Epithelial cell of esophagus (primary cell): ENCODE measurements at regions not wholly inside any gene's neighbourhood (a gene's known extent, or its start where the extent isn't known, plus 50 kb on each side); places are given as distances from the start of the nearest gene placed in this dataset.

Experiments used
- DNase-seq: peaks from one replicate; pipeline ENCODE4 v3.0.0; 2010; ENCODE audit warnings: low read depth
- H3K4me3 ChIP-seq: 2 replicates; pipeline ENCODE4 v1.5.1; 2011; ENCODE audit warnings: mild to moderate bottlenecking, low read length, control low read depth
- CTCF ChIP-seq: IDR thresholded peaks from 2 replicates; pipeline ENCODE4 v1.5.1; 2011; ENCODE audit warnings: low read depth, mild to moderate bottlenecking, low read length, control low read depth, inconsistent platforms; ENCODE audit not compliant: insufficient read depth; ENCODE audit errors: missing control alignments

GRCh38 chr14:55951341-55952206 is 166.6 kb upstream of the PELI2 start:
- no peak overlapping the region for H3K4me3 ChIP-seq
- DNase-seq = no peak

GRCh38 chr14:55954108-55954507 is 164.1 kb upstream of the PELI2 start:
- no peak for TF ChIP-seq CTCF
- no peak overlapping the region for H3K4me3 ChIP-seq
- DNase-seq = no peak

More at GRCh38 chr14:55951341-55952206, 166.6 kb upstream of the PELI2 start:
- TF ChIP-seq CTCF = no peak

- no peak for TF ChIP-seq CTCF
- no peak for DNase-seq
- H3K4me3 ChIP-seq = no peak overlapping the region
Measured at GRCh38 chr14:55955175-55955574, 163.0 kb upstream of the PELI2 start.

- no peak for TF ChIP-seq CTCF
- no peak for DNase-seq
- H3K4me3 ChIP-seq = no peak overlapping the region
Measured at GRCh38 chr14:55957950-55958349, 160.3 kb upstream of the PELI2 start.

- H3K4me3 ChIP-seq = no peak overlapping the region
- no peak for TF ChIP-seq CTCF
- no peak for DNase-seq
Measured at GRCh38 chr14:55963295-55963694, 154.9 kb upstream of the PELI2 start.

- DNase-seq = no peak
- no peak for TF ChIP-seq CTCF
- H3K4me3 ChIP-seq = no peak overlapping the region
Measured at GRCh38 chr14:55964091-55964490, 154.1 kb upstream of the PELI2 start.

GRCh38 chr14:55964821-55965220 is 153.4 kb upstream of the PELI2 start:
- TF ChIP-seq CTCF = no peak
- no peak for DNase-seq

More at GRCh38 chr14:55964821-55965220, 153.4 kb upstream of the PELI2 start:
- H3K4me3 ChIP-seq = no peak overlapping the region
